ENCODE measurements at regions not wholly inside any gene's neighbourhood (a gene's known extent, or its start where the extent isn't known, plus 50 kb on each side); places are given as distances from the start of the nearest gene placed in this dataset.

DNA sequence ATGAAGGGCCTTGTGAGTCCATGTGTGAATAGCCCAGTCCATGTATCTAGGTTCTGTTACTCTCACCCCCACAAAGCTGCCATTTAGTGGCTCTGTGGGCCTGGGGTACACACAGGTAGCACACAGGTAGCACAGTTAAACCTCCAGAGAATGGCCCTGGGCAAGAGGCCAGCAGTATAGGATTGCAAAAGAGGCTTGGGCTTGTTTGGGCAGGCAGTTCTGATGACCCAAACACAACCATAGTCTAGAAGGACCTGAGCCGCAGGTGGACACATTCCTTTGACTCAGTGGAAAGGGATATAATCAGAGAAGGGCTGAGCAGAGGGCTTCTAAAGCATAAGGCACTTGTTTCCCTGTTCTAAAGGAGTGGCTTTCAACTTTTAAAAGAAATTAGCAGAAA lies 326.8 kb upstream of the SGCD start:
- Histone ChIP-seq H2BK12ac (ENCODE audit: low read length) (no peak overlapping the region), H2AFZ (ENCODE audit: low read length) (no peak overlapping the region), H3K27ac (replicated peaks; ENCODE audit: low read length) (no peak overlapping the region), H3K4me1 (ENCODE audit: control insufficient read depth in 2 of 2, insufficient read depth in 1 of 2, low read depth in 1 of 2, low read length in 2 of 2) (no peaks in the 10 kb centered on the region), H2BK120ac (ENCODE audit: low read depth, low read length) (no peak overlapping the region), H3K23ac (ENCODE audit: low read depth, low read length, poor library complexity) (no peak overlapping the region), H2BK5ac (ENCODE audit: low read length) (no peak overlapping the region), H3K4ac (ENCODE audit: low read length) (no peak overlapping the region), H4K8ac (ENCODE audit: low read depth, low read length) (no peak overlapping the region), H3K9ac (ENCODE audit: low read depth, low read length, poor library complexity) (no peak overlapping the region), H3K4me3 (ENCODE audit: low read length in 2 of 2) (no peak overlapping the region), H4K91ac (ENCODE audit: low read depth, low read length, poor library complexity) (no peak overlapping the region), H3K36me3 (replicated peaks in 1 of 2; ENCODE audit: control insufficient read depth in 2 of 2, insufficient read depth in 2 of 2, low read length in 2 of 2) (no peaks in the 10 kb centered on the region), H2BK15ac (ENCODE audit: low read length) (no peak overlapping the region), H3K18ac (ENCODE audit: low read length) (no peak overlapping the region), H3K14ac (ENCODE audit: low read length) (no peak overlapping the region), H2AK5ac (ENCODE audit: low read depth, low read length) (no peak overlapping the region), H3K27me3 (ENCODE audit: control insufficient read depth in 3 of 3, insufficient read depth in 3 of 3, low read depth in 1 of 3, low read length in 3 of 3) (no peaks in the 10 kb centered on the region), H3K79me1 (ENCODE audit: low read depth, low read length) (no peaks in the 10 kb centered on the region), H3K4me2 (ENCODE audit: insufficient read depth, low read length, poor library complexity, severe bottlenecking) (no peak overlapping the region), H3K9me3 (replicated peaks in 1 of 2; ENCODE audit: control insufficient read depth in 2 of 2, insufficient read depth in 1 of 2, low read depth in 1 of 2, low read length in 2 of 2) (no peaks in the 10 kb centered on the region)
- DNase-seq (ENCODE audit: low spot score) = no peak
- no CpG with 5 or more reads among the region's 1 CpG for WGBS, 2 donors (ENCODE audit: extremely low coverage in 2 of 2, insufficient read length in 2 of 2, insufficient replicate concordance in 1 of 2)

DNA sequence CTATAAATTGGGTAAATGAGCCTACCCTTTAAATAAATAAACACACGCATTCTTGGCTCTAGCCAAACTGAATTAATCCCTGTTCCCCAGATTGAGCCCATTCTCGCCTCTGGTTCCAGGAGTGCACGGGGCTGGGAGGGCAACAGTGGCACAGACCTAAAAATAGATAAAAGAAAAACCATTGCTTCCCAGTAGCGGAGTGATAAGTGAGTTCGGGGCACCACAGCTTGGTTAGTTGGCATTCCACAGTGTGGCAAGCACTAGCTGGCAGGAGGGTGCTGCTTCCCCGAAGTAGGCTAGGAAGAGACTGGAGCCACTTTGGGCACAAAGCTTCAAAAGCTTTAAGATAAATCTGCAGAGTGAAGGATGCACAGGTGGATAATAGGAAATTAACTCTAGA lies 322.2 kb upstream of the SGCD start:
- Histone ChIP-seq H2BK12ac (ENCODE audit: low read length) (no peak overlapping the region), H3K27me3 (ENCODE audit: control insufficient read depth in 3 of 3, insufficient read depth in 3 of 3, low read depth in 1 of 3, low read length in 3 of 3) (no peaks in the 10 kb centered on the region), H3K18ac (ENCODE audit: low read length) (no peak overlapping the region), H3K9me3 (replicated peaks in 1 of 2; ENCODE audit: control insufficient read depth in 2 of 2, insufficient read depth in 1 of 2, low read depth in 1 of 2, low read length in 2 of 2) (peaks cover 0 to 3% of the 10 kb centered on the region in 2 donors), H4K91ac (ENCODE audit: low read depth, low read length, poor library complexity) (no peak overlapping the region), H4K8ac (ENCODE audit: low read depth, low read length) (no peak overlapping the region), H3K27ac (replicated peaks; ENCODE audit: low read length) (no peak overlapping the region), H3K23ac (ENCODE audit: low read depth, low read length, poor library complexity) (no peak overlapping the region), H3K4me2 (ENCODE audit: insufficient read depth, low read length, poor library complexity, severe bottlenecking) (no peak overlapping the region), H2AFZ (ENCODE audit: low read length) (no peak overlapping the region), H2AK5ac (ENCODE audit: low read depth, low read length) (no peak overlapping the region), H2BK5ac (ENCODE audit: low read length) (no peak overlapping the region), H3K4me1 (ENCODE audit: control insufficient read depth in 2 of 2, insufficient read depth in 1 of 2, low read depth in 1 of 2, low read length in 2 of 2) (no peaks in the 10 kb centered on the region), H3K4me3 (ENCODE audit: low read length in 2 of 2) (no peak overlapping the region), H2BK120ac (ENCODE audit: low read depth, low read length) (no peak overlapping the region), H3K9ac (ENCODE audit: low read depth, low read length, poor library complexity) (no peak overlapping the region), H3K4ac (ENCODE audit: low read length) (no peak overlapping the region), H2BK15ac (ENCODE audit: low read length) (no peak overlapping the region), H3K36me3 (replicated peaks in 1 of 2; ENCODE audit: control insufficient read depth in 2 of 2, insufficient read depth in 2 of 2, low read length in 2 of 2) (no peaks in the 10 kb centered on the region), H3K79me1 (ENCODE audit: low read depth, low read length) (no peaks in the 10 kb centered on the region), H3K14ac (ENCODE audit: low read length) (no peak overlapping the region)
- no peak for DNase-seq (ENCODE audit: low spot score)
- no CpG with 5 or more reads among the region's 6 CpGs for WGBS, 2 donors (ENCODE audit: extremely low coverage in 2 of 2, insufficient read length in 2 of 2, insufficient replicate concordance in 1 of 2)

DNA sequence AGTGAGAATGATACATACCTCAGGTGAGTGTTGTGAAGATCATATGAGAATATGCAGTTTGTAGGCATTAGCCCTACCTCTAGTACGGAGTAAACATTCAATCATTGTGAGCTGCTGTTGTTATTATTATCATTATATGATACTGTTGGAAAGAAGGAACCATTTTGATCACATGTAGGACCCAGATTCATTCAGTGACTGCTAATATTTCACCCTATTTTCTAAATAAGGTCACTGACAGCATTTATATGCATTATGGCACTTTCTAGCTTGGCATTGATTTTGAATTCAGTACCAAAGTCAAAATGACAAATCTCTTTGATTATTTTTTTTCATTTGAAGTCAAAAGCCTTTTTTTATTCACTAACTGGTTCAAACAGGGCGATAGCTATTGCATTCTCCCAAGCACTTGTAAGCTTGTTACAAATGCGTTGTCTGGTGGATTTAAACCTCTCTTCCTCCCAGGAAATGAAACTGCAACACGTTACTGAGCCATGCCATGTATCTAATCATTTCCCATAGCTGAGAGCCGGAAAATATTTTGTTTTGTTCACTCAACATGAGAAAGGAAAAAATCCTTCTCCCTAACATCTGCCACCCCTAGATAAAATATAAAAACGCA lies 320.8 kb upstream of the SGCD start:
- no peak overlapping the region for H2AFZ ChIP-seq (ENCODE audit: low read length)
- H3K23ac ChIP-seq (ENCODE audit: low read depth, low read length, poor library complexity) = no peak overlapping the region
- H2BK12ac ChIP-seq (ENCODE audit: low read length) = no peak overlapping the region
- H3K9ac ChIP-seq (ENCODE audit: low read depth, low read length, poor library complexity) = no peak overlapping the region
- H3K14ac ChIP-seq (ENCODE audit: low read length) = no peak overlapping the region
- H3K18ac ChIP-seq (ENCODE audit: low read length) = no peak overlapping the region
- H2BK15ac ChIP-seq (ENCODE audit: low read length) = no peak overlapping the region
- H3K79me1 ChIP-seq (ENCODE audit: low read depth, low read length) = no peaks in the 10 kb centered on the region
- DNase-seq (ENCODE audit: low spot score) = no peak
- H4K8ac ChIP-seq (ENCODE audit: low read depth, low read length) = no peak overlapping the region
- no peak overlapping the region for H3K4ac ChIP-seq (ENCODE audit: low read length)
- no peak overlapping the region for H2AK5ac ChIP-seq (ENCODE audit: low read depth, low read length)
- no peaks in the 10 kb centered on the region for H3K4me1 ChIP-seq (ENCODE audit: control insufficient read depth in 2 of 2, insufficient read depth in 1 of 2, low read depth in 1 of 2, low read length in 2 of 2)
- H3K27me3 ChIP-seq (ENCODE audit: control insufficient read depth in 3 of 3, insufficient read depth in 3 of 3, low read depth in 1 of 3, low read length in 3 of 3) = no peaks in the 10 kb centered on the region
- no CpG with 5 or more reads among the region's 6 CpGs for WGBS, 2 donors (ENCODE audit: extremely low coverage in 2 of 2, insufficient read length in 2 of 2, insufficient replicate concordance in 1 of 2)
- no peak overlapping the region for H3K4me2 ChIP-seq (ENCODE audit: insufficient read depth, low read length, poor library complexity, severe bottlenecking)
- no peak overlapping the region for H2BK120ac ChIP-seq (ENCODE audit: low read depth, low read length)
- no peaks in the 10 kb centered on the region for H3K36me3 ChIP-seq (replicated peaks in 1 of 2; ENCODE audit: control insufficient read depth in 2 of 2, insufficient read depth in 2 of 2, low read length in 2 of 2)
- no peak overlapping the region for H4K91ac ChIP-seq (ENCODE audit: low read depth, low read length, poor library complexity)
- no peak overlapping the region for H2BK5ac ChIP-seq (ENCODE audit: low read length)
- no peak overlapping the region for H3K27ac ChIP-seq (replicated peaks; ENCODE audit: low read length)
- peaks cover 0 to 3% of the 10 kb centered on the region in 2 donors for H3K9me3 ChIP-seq (replicated peaks in 1 of 2; ENCODE audit: control insufficient read depth in 2 of 2, insufficient read depth in 1 of 2, low read depth in 1 of 2, low read length in 2 of 2)
- no peak overlapping the region for H3K4me3 ChIP-seq (ENCODE audit: low read length in 2 of 2)

DNA sequence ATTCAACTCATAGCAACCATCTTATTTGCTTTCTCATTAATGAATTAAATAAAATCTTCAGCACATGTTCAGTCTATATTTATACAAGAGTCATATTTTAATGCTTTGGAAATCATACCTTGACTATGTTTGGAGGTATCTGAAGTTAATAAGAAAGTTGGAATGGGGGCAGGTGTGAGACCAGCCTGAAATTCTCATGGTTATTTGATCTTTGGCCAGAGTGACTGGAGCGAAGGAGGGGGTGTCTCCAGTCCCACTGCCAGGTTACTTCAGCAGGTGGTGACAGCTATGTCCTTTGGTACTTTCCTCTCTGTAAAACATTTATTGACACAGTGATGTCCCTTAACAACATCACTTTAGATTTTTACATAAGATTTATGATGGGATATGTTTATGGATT lies 318.1 kb upstream of the SGCD start:
- no peaks in the 10 kb centered on the region for H3K36me3 ChIP-seq (replicated peaks in 1 of 2; ENCODE audit: control insufficient read depth in 2 of 2, insufficient read depth in 2 of 2, low read length in 2 of 2)
- no peak overlapping the region for H3K4me3 ChIP-seq (ENCODE audit: low read length in 2 of 2)
- WGBS, 2 donors (ENCODE audit: extremely low coverage in 2 of 2, insufficient read length in 2 of 2, insufficient replicate concordance in 1 of 2) = no CpG with 5 or more reads among the region's 1 CpG
- H3K9ac ChIP-seq (ENCODE audit: low read depth, low read length, poor library complexity) = no peak overlapping the region
- H2AK5ac ChIP-seq (ENCODE audit: low read depth, low read length) = no peak overlapping the region
- H3K27me3 ChIP-seq (ENCODE audit: control insufficient read depth in 3 of 3, insufficient read depth in 3 of 3, low read depth in 1 of 3, low read length in 3 of 3) = no peaks in the 10 kb centered on the region
- H3K4ac ChIP-seq (ENCODE audit: low read length) = no peak overlapping the region
- no peaks in the 10 kb centered on the region for H3K4me1 ChIP-seq (ENCODE audit: control insufficient read depth in 2 of 2, insufficient read depth in 1 of 2, low read depth in 1 of 2, low read length in 2 of 2)
- H3K14ac ChIP-seq (ENCODE audit: low read length) = no peak overlapping the region
- no peak overlapping the region for H3K4me2 ChIP-seq (ENCODE audit: insufficient read depth, low read length, poor library complexity, severe bottlenecking)
- H3K79me1 ChIP-seq (ENCODE audit: low read depth, low read length) = no peaks in the 10 kb centered on the region
- H2BK120ac ChIP-seq (ENCODE audit: low read depth, low read length) = no peak overlapping the region
- H3K18ac ChIP-seq (ENCODE audit: low read length) = no peak overlapping the region
- no peak overlapping the region for H4K91ac ChIP-seq (ENCODE audit: low read depth, low read length, poor library complexity)
- no peak overlapping the region for H2BK5ac ChIP-seq (ENCODE audit: low read length)
- no peak overlapping the region for H2AFZ ChIP-seq (ENCODE audit: low read length)
- no peak overlapping the region for H4K8ac ChIP-seq (ENCODE audit: low read depth, low read length)
- no peak overlapping the region for H2BK12ac ChIP-seq (ENCODE audit: low read length)
- H3K9me3 ChIP-seq (replicated peaks in 1 of 2; ENCODE audit: control insufficient read depth in 2 of 2, insufficient read depth in 1 of 2, low read depth in 1 of 2, low read length in 2 of 2) = peaks cover 0 to 3% of the 10 kb centered on the region in 2 donors
- no peak overlapping the region for H2BK15ac ChIP-seq (ENCODE audit: low read length)
- no peak overlapping the region for H3K23ac ChIP-seq (ENCODE audit: low read depth, low read length, poor library complexity)
- DNase-seq (ENCODE audit: low spot score) = no peak
- H3K27ac ChIP-seq (replicated peaks; ENCODE audit: low read length) = no peak overlapping the region
